ENCODE measurements at regions not wholly inside any gene's neighbourhood (a gene's known extent, or its start where the extent isn't known, plus 50 kb on each side); places are given as distances from the start of the nearest gene placed in this dataset.

DNA sequence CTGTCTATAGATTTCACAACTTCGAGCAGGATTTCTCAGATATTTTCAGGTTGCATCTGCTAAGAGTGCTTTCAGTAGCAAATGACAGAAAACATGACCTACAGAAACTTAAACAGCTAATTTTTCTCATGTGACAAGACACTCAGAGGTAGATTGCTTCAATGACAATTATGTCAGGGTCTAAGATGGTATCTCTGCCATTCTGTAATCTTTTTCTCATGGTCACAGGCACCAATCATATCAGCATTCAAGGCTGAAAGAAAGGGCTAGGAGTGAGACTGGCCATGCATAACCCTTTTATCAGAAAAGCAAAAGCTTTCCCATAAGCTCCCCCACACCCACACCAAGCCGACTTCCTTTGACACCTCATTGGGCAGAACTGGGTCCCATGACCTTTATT, 450.5 kb upstream of the FAR2 start:
- Mint-ChIP-seq H3K4me3 (ENCODE audit: unreplicated experiment) (no peak overlapping the region), H3K27ac (ENCODE audit: unreplicated experiment) (no peak overlapping the region)

DNA sequence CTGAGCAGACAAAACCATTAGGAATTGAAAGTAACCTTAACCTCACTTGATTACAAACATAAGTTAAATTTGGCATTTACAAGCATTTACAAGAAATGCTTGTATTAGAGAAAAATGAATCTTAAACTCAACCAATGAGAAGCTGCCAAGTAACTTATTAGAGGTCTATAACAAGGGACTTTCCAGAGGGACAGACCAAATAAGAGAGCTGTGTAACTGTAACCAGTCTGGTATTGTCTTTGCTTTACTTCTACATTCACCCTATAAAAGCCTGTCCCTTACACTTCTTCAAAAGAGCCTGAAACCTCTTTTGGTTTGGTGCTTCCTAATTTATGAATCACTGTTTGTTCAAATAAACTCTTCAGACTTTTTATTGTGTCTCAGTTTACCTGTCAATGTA, 450.0 kb upstream of the FAR2 start:
- no peak overlapping the region for H3K27ac Mint-ChIP-seq (ENCODE audit: unreplicated experiment)
- TF ChIP-seq, protein P1, sequence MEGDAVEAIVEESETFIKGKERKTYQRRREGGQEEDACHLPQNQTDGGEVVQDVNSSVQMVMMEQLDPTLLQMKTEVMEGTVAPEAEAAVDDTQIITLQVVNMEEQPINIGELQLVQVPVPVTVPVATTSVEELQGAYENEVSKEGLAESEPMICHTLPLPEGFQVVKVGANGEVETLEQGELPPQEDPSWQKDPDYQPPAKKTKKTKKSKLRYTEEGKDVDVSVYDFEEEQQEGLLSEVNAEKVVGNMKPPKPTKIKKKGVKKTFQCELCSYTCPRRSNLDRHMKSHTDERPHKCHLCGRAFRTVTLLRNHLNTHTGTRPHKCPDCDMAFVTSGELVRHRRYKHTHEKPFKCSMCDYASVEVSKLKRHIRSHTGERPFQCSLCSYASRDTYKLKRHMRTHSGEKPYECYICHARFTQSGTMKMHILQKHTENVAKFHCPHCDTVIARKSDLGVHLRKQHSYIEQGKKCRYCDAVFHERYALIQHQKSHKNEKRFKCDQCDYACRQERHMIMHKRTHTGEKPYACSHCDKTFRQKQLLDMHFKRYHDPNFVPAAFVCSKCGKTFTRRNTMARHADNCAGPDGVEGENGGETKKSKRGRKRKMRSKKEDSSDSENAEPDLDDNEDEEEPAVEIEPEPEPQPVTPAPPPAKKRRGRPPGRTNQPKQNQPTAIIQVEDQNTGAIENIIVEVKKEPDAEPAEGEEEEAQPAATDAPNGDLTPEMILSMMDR (IDR thresholded peaks at IDR 0.05) = no peak
- H3K4me1 Mint-ChIP-seq (ENCODE audit: unreplicated experiment) = no peaks in the 10 kb centered on the region
- peaks cover 15% of the 10 kb centered on the region for H3K9me3 Mint-ChIP-seq (ENCODE audit: unreplicated experiment)
- DNase-seq (ENCODE audit: extremely low spot score, unreplicated experiment) = no peak
- H3K36me3 Mint-ChIP-seq (ENCODE audit: unreplicated experiment) = peaks cover 6% of the 10 kb centered on the region
- H3K4me3 Mint-ChIP-seq (ENCODE audit: unreplicated experiment) = no peak overlapping the region
- H3K27me3 Mint-ChIP-seq (ENCODE audit: unreplicated experiment) = peaks cover 3% of the 10 kb centered on the region

More for the DNA sequence above, 450.5 kb upstream of the FAR2 start:
- Mint-ChIP-seq H3K9me3 (ENCODE audit: unreplicated experiment) (peaks cover 10% of the 10 kb centered on the region), H3K4me1 (ENCODE audit: unreplicated experiment) (no peaks in the 10 kb centered on the region), H3K27me3 (ENCODE audit: unreplicated experiment) (peaks cover 3% of the 10 kb centered on the region), H3K36me3 (ENCODE audit: unreplicated experiment) (peaks cover 1% of the 10 kb centered on the region)
- TF ChIP-seq, protein P1 (IDR thresholded peaks at IDR 0.05) = no peak
- no peak for DNase-seq (ENCODE audit: extremely low spot score, unreplicated experiment)

DNA sequence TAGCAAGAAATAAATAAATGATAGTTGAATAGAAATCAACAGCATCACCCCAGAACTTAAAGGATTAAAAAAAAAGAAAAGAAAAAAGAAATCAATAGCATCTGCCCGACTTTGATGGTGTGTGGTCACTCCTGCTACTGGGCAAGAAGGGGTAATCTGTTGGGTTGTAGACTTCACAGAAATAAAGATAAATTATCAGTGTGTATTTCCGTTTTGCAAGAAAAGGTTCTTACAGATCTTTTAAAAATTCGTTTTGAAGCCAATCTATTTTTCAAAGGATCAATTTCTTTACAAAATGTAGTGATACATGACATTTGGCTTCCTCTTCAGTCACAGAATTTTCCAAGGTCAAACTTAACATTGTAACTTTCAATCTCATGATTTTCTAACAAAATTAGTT, 448.9 kb upstream of the FAR2 start:
- DNase-seq (ENCODE audit: extremely low spot score, unreplicated experiment) = no peak
- H3K27ac Mint-ChIP-seq (ENCODE audit: unreplicated experiment) = no peak overlapping the region
- H3K36me3 Mint-ChIP-seq (ENCODE audit: unreplicated experiment) = peaks cover 6% of the 10 kb centered on the region
- peaks cover 15% of the 10 kb centered on the region for H3K9me3 Mint-ChIP-seq (ENCODE audit: unreplicated experiment)
- no peak overlapping the region for H3K4me3 Mint-ChIP-seq (ENCODE audit: unreplicated experiment)
- H3K27me3 Mint-ChIP-seq (ENCODE audit: unreplicated experiment) = peaks cover 3% of the 10 kb centered on the region
- peaks cover 5% of the 10 kb centered on the region for H3K4me1 Mint-ChIP-seq (ENCODE audit: unreplicated experiment)
- TF ChIP-seq, protein P1 (IDR thresholded peaks at IDR 0.05) = no peak

DNA sequence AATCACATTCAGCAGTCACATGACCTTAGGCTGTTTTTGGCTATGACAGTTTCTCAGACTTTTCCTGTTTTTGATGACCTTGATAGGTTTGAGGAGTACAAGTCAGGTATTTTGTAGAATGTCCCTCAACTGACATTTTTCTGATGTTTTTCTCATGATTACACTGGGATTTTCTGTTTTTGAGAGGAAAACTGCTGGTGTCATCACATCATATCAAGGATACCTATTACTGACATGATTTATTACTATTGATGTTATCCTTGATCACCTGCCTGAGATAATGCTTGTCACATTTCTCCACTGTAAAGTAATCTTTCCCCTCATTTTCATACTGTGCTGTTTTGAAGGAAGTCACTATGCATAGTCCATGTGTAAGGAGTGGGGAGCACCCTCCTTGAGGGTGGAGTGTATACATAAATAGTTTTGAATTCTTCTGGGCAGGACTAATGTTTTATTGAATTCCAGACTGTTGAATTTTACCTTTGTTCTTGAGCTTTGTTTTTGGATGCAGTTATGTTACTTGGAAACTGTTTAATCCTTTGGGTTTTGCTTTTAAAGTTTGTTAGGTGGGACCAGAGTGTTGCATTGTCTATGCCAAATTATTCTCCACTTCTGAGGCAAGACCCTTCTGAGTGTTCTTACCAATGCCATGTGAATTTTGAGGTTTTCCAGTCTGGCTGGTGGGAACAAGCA, 444.5 kb upstream of the FAR2 start:
- H3K27ac Mint-ChIP-seq (ENCODE audit: unreplicated experiment) = no peak overlapping the region
- H3K4me3 Mint-ChIP-seq (ENCODE audit: unreplicated experiment) = no peak overlapping the region
- H3K36me3 Mint-ChIP-seq (ENCODE audit: unreplicated experiment) = peaks cover 6% of the 10 kb centered on the region
- no peak for DNase-seq (ENCODE audit: extremely low spot score, unreplicated experiment)
- TF ChIP-seq, protein P1 (IDR thresholded peaks at IDR 0.05) = no peak
- H3K4me1 Mint-ChIP-seq (ENCODE audit: unreplicated experiment) = peaks cover 21% of the 10 kb centered on the region
- no peaks in the 10 kb centered on the region for H3K27me3 Mint-ChIP-seq (ENCODE audit: unreplicated experiment)
- peaks cover 9% of the 10 kb centered on the region for H3K9me3 Mint-ChIP-seq (ENCODE audit: unreplicated experiment)

DNA sequence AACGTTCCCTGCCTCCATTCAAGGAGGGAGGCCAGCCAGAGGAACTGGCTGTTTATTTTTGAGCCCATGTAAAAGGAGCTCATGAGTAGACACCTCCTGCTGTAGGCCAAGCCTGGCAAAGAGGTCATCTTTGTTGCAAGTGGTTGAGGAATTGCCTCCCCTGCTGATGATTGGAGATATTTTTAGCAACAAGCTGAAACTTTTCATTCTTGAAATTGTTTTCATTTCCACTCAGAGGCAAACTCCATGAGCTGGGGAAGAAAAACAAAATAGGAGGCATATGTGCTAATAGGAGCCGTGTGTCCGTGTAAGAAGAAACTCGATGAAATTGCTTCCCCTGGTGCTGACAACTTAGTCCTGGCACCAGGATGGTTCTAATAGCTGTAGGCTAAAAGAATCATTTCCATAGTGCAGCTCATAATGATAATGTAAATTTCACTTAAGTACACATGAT, 440.1 kb upstream of the FAR2 start:
- Mint-ChIP-seq H3K36me3 (ENCODE audit: unreplicated experiment) (peaks cover under 1% of the 10 kb centered on the region), H3K4me3 (ENCODE audit: unreplicated experiment) (no peak overlapping the region), H3K9me3 (ENCODE audit: unreplicated experiment) (peaks cover 1% of the 10 kb centered on the region), H3K4me1 (ENCODE audit: unreplicated experiment) (peaks cover 30% of the 10 kb centered on the region), H3K27ac (ENCODE audit: unreplicated experiment) (peak overlapping the region; percentile 79), H3K27me3 (ENCODE audit: unreplicated experiment) (no peaks in the 10 kb centered on the region)
- TF ChIP-seq, protein P1 (IDR thresholded peaks at IDR 0.05) = peak; percentile 46
- no peak for DNase-seq (ENCODE audit: extremely low spot score, unreplicated experiment)

All from osteocyte (in vitro differentiated cells).